DOHH2 (cell line): ENCODE measurements at regions not wholly inside any gene's neighbourhood (a gene's known extent, or its start where the extent isn't known, plus 50 kb on each side); places are given as distances from the start of the nearest gene placed in this dataset.

Experiments
- H3F3A ChIP-seq: fragments of 200-600 bp; sonication (generic), shearing (Covaris generic); 2 replicates; pipeline ENCODE4 v1.6.0; 2016; ENCODE audit warnings: antibody characterized with exemption, mild to moderate bottlenecking; ENCODE audit not compliant: control insufficient read depth, insufficient read depth
- H3K27ac ChIP-seq: fragments of 200-600 bp; sonication (generic); 2 replicates; pipeline ENCODE4 v1.5.1; 2014; ENCODE audit warnings: low read depth, mild to moderate bottlenecking, low read length, moderate library complexity
- H3K27me3 ChIP-seq: fragments of 200-600 bp; sonication (generic); 2 replicates; pipeline ENCODE4 v1.6.1; 2014; ENCODE audit warnings: mild to moderate bottlenecking, low read length, mixed read lengths; ENCODE audit not compliant: control insufficient read depth
- H3K36me3 ChIP-seq: fragments of 200-600 bp; sonication (generic); 2 replicates; pipeline ENCODE4 v1.6.1; 2014; ENCODE audit warnings: mild to moderate bottlenecking, low read length, moderate library complexity, mixed read lengths; ENCODE audit not compliant: control insufficient read depth
- H3K4me1 ChIP-seq: fragments of 200-600 bp; sonication (generic); 2 replicates; pipeline ENCODE4 v1.6.1; 2014; ENCODE audit warnings: mild to moderate bottlenecking, low read length, mixed read lengths; ENCODE audit not compliant: control insufficient read depth
- H3K4me2 ChIP-seq: fragments of 200-600 bp; sonication (generic); 2 replicates; pipeline ENCODE4 v1.6.0; 2014; ENCODE audit warnings: mild to moderate bottlenecking, low read length, moderate library complexity
- H3K4me3 ChIP-seq: fragments of 200-600 bp; sonication (generic); 2 replicates; pipeline ENCODE4 v1.5.1; 2014; ENCODE audit warnings: mild to moderate bottlenecking, low read length, mixed read lengths
- H3K79me2 ChIP-seq: fragments of 200-600 bp; sonication (generic); 2 replicates; pipeline ENCODE4 v1.6.1; 2014; ENCODE audit warnings: mild to moderate bottlenecking, low read length, mixed read lengths; ENCODE audit not compliant: control insufficient read depth
- H3K9me2 ChIP-seq: fragments of 200-600 bp; sonication (generic); replicated peaks from 2 replicates; pipeline ENCODE4 v1.6.1; 2014; ENCODE audit warnings: mild to moderate bottlenecking, low read length, mixed read lengths; ENCODE audit not compliant: control insufficient read depth
- H3K9me3 ChIP-seq: fragments of 200-600 bp; sonication (generic); 2 replicates; pipeline ENCODE4 v1.6.1; 2014; ENCODE audit warnings: antibody characterized with exemption, low read length, mixed read lengths; ENCODE audit not compliant: control insufficient read depth, insufficient read depth
- H4K20me1 ChIP-seq: fragments of 200-600 bp; sonication (generic); 2 replicates; pipeline ENCODE4 v1.6.0; 2014; ENCODE audit warnings: low read depth, mild to moderate bottlenecking, antibody characterized with exemption, low read length, moderate library complexity; ENCODE audit not compliant: control insufficient read depth, insufficient read depth
- EZH2phosphoT487 ChIP-seq: fragments of 200-600 bp; sonication (generic); IDR thresholded peaks from 2 replicates; pipeline ENCODE4 v1.6.1; 2017; ENCODE audit warnings: borderline replicate concordance, mild to moderate bottlenecking, antibody characterized with exemption, low read length, moderate library complexity, mixed read lengths
- TF ChIP-seq, protein P1 (sequence below): fragments of 200-600 bp; sonication (generic); IDR thresholded peaks from one replicate; pipeline ENCODE4 v1.5.1; 2014; ENCODE audit warnings: antibody characterized with exemption, mild to moderate bottlenecking, low read depth, low read length; ENCODE audit not compliant: poor library complexity, severe bottlenecking

DNA sequence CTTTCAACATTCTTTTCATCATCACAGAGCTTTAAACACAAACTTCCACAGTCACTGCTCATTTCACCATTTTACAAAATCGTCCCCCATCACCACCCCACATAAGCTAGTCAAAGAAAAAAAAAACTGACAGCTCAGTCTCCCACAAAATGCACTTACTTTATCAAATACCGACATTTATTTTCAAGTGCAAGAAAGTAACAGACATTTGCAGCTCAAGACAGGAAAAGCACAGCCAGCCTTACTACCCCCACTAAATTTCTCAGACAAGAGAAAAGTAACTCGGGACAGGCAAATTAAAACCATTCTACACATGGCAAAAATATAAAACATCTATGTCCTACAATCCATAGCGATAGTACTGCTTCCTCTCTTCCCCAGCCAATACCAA lies 402.4 kb downstream of the SHQ1 start:
- Histone ChIP-seq H3F3A (no peaks in the 10 kb centered on the region), H3K27ac (no peak overlapping the region), H3K4me3 (peak overlapping the region; percentile 85), H3K27me3 (peaks cover 23% of the 10 kb centered on the region), H3K4me2 (peak overlapping the region; percentile 88), H3K36me3 (peaks cover 48% of the 10 kb centered on the region), H3K79me2 (peaks cover 60% of the 10 kb centered on the region), H3K9me3 (no peaks in the 10 kb centered on the region), H3K4me1 (peaks cover 58% of the 10 kb centered on the region), H4K20me1 (peaks cover 40% of the 10 kb centered on the region), H3K9me2 (no peaks in the 10 kb centered on the region)
- TF ChIP-seq, protein P1, sequence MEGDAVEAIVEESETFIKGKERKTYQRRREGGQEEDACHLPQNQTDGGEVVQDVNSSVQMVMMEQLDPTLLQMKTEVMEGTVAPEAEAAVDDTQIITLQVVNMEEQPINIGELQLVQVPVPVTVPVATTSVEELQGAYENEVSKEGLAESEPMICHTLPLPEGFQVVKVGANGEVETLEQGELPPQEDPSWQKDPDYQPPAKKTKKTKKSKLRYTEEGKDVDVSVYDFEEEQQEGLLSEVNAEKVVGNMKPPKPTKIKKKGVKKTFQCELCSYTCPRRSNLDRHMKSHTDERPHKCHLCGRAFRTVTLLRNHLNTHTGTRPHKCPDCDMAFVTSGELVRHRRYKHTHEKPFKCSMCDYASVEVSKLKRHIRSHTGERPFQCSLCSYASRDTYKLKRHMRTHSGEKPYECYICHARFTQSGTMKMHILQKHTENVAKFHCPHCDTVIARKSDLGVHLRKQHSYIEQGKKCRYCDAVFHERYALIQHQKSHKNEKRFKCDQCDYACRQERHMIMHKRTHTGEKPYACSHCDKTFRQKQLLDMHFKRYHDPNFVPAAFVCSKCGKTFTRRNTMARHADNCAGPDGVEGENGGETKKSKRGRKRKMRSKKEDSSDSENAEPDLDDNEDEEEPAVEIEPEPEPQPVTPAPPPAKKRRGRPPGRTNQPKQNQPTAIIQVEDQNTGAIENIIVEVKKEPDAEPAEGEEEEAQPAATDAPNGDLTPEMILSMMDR, result no peak
- TF ChIP-seq EZH2phosphoT487, result no peak

DNA sequence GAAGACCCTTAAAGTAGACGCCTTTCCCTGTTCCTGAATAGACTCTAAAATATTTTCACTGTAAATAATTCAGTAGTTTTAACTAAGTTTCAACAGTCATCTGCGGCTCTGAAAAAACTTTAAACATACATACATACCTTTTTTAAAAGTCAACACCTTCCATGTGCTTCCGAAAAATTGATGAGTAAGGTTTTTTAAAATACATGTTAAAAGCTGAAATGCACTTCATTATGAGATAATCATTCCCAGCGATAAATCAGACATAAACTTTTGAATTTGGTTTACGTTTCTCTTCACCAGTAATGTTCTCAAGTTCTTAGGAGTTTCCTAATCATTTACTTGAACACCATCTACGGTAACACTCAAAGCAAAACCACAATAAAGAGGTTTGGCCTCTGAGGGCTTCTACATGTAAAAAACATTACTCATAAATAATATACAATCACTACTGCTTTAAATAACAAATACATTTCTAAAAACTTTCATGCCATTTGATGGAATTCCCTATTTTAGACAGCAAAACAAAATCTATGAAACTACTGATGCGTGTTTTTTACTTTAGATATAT lies 403.5 kb downstream of the SHQ1 start:
- TF ChIP-seq, protein P1, result no peak
- no peak for TF ChIP-seq EZH2phosphoT487
- H3K36me3 ChIP-seq, result peaks cover 58% of the 10 kb centered on the region
- peak overlapping the region; percentile 88 for H3K4me2 ChIP-seq
- no peaks in the 10 kb centered on the region for H3K9me2 ChIP-seq
- peaks cover 65% of the 10 kb centered on the region for H3K4me1 ChIP-seq
- no peaks in the 10 kb centered on the region for H3F3A ChIP-seq
- peaks cover 45% of the 10 kb centered on the region for H4K20me1 ChIP-seq
- H3K79me2 ChIP-seq, result peaks cover 71% of the 10 kb centered on the region
- H3K27me3 ChIP-seq, result peaks cover 15% of the 10 kb centered on the region; the same call in 1 of the 2 replicates
- H3K9me3 ChIP-seq, result no peaks in the 10 kb centered on the region
- H3K4me3 ChIP-seq, result peak overlapping the region; percentile 85
- no peak overlapping the region for H3K27ac ChIP-seq

DNA sequence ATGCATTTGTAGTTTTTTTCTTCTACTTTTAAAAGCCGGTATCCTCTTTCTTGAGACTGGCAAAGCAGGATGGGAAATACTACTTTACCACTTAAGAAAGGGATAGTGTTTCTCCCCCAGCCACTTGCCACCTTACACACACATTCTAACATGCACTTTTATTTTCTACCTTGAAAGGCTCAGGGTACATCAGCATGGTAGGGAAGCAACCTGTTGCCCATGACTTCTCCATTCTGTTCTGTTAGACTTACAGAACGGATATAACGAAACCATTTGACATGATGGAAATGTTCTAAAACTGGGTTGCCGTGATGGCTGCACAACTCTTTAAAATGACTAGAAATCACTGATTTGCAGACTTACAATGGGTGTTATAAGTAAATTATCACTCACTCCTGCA lies 405.5 kb downstream of the SHQ1 start:
- peaks cover 77% of the 10 kb centered on the region for H3K36me3 ChIP-seq
- H3K9me3 ChIP-seq, result no peaks in the 10 kb centered on the region
- H3F3A ChIP-seq, result no peaks in the 10 kb centered on the region
- no peak overlapping the region for H3K4me3 ChIP-seq
- TF ChIP-seq, protein P1, result no peak
- no peak for TF ChIP-seq EZH2phosphoT487
- peaks cover 90% of the 10 kb centered on the region for H3K79me2 ChIP-seq
- H3K4me1 ChIP-seq, result peaks cover 65% of the 10 kb centered on the region
- 0 out of 2 replicates have a peak overlapping the region, but pooled peaks have one; percentile 9 for H3K4me2 ChIP-seq
- peaks cover 4% of the 10 kb centered on the region; the same call in 1 of the 2 replicates for H3K27me3 ChIP-seq
- peaks cover 64% of the 10 kb centered on the region for H4K20me1 ChIP-seq
- no peak overlapping the region for H3K27ac ChIP-seq
- H3K9me2 ChIP-seq, result no peaks in the 10 kb centered on the region
